SU-DHL-6 (cell line): ENCODE measurements at regions not wholly inside any gene's neighbourhood (a gene's known extent, or its start where the extent isn't known, plus 50 kb on each side); places are given as distances from the start of the nearest gene placed in this dataset.

Experiments
- CTCF ChIP-seq: fragments of 200-600 bp; sonication (generic); IDR thresholded peaks from one replicate; pipeline ENCODE4 v1.5.1; 2017; ENCODE audit warnings: antibody characterized with exemption, mild to moderate bottlenecking, low read length, moderate library complexity; ENCODE audit not compliant: insufficient read depth, poor library complexity, severe bottlenecking
- EZH2phosphoT487 ChIP-seq: fragments of 200-600 bp; sonication (generic), shearing (Covaris generic); conservative IDR thresholded peaks from 2 replicates; pipeline ENCODE4 v1.6.1; 2018; ENCODE audit warnings: mild to moderate bottlenecking, antibody characterized with exemption, low read length, moderate library complexity, mixed read lengths

- no peak for TF ChIP-seq CTCF
- no peak for TF ChIP-seq EZH2phosphoT487
Observed at GRCh38 chr6:169083508-169083874, 170.2 kb downstream of the THBS2 start.
